Right lobe of liver (tissue), 4 donors: ENCODE measurements at regions not wholly inside any gene's neighbourhood (a gene's known extent, or its start where the extent isn't known, plus 50 kb on each side); places are given as distances from the start of the nearest gene placed in this dataset.

Experiments used
- CTCF ChIP-seq, 4 donors: fragments of 200-600 bp in 3 of 4; fragments of 450-650 bp in 1 of 4; IDR thresholded peaks; one replicate each; pipeline versions ENCODE4 v1.5.1 to v1.8.0; 2016 to 2022; ENCODE audit warnings: antibody characterized with exemption in 4 of 4, mild to moderate bottlenecking in 2 of 4
- POLR2A ChIP-seq: fragments of 450-650 bp; IDR thresholded peaks from one replicate; pipeline ENCODE4 v1.6.1; 2017; ENCODE audit warnings: antibody characterized with exemption, mild to moderate bottlenecking
- donor health status: DM: no; HTN: no; CAD: no.
- donor health status: DM: no; HTN: no; CAD: no.
- donor health status: DM: no; HTN: yes; CAD: no.

- no peak for TF ChIP-seq CTCF (IDR thresholded peaks at IDR 0.05)
- TF ChIP-seq POLR2A: no peak
Observed at GRCh38 chr3:188955919-188956318, 215.9 kb upstream of the TPRG1 start.
